ENCODE measurements at regions not wholly inside any gene's neighbourhood (a gene's known extent, or its start where the extent isn't known, plus 50 kb on each side); places are given as distances from the start of the nearest gene placed in this dataset.

- Histone ChIP-seq H3K9me2 (replicated peaks; ENCODE audit: control insufficient read depth, low read length) (no peaks in the 10 kb centered on the region), H4K20me1 (ENCODE audit: control insufficient read depth, insufficient read depth, low read depth, low read length) (no peaks in the 10 kb centered on the region), H3K27me3 (ENCODE audit: control insufficient read depth, low read length) (no peaks in the 10 kb centered on the region), H3K9me3 (ENCODE audit: control insufficient read depth, insufficient read depth, low read length) (no peaks in the 10 kb centered on the region), H3F3A (ENCODE audit: control insufficient read depth, insufficient read depth) (no peaks in the 10 kb centered on the region), H3K27ac (ENCODE audit: low read depth, low read length) (no peak overlapping the region), H3K4me1 (ENCODE audit: control insufficient read depth, low read length) (no peaks in the 10 kb centered on the region), H3K4me3 (ENCODE audit: low read length) (no peak overlapping the region), H3K79me2 (ENCODE audit: control insufficient read depth, low read length) (no peaks in the 10 kb centered on the region), H3K4me2 (ENCODE audit: low read length) (no peak overlapping the region), H3K36me3 (ENCODE audit: control insufficient read depth, low read length) (no peaks in the 10 kb centered on the region)
- TF ChIP-seq, protein P1, sequence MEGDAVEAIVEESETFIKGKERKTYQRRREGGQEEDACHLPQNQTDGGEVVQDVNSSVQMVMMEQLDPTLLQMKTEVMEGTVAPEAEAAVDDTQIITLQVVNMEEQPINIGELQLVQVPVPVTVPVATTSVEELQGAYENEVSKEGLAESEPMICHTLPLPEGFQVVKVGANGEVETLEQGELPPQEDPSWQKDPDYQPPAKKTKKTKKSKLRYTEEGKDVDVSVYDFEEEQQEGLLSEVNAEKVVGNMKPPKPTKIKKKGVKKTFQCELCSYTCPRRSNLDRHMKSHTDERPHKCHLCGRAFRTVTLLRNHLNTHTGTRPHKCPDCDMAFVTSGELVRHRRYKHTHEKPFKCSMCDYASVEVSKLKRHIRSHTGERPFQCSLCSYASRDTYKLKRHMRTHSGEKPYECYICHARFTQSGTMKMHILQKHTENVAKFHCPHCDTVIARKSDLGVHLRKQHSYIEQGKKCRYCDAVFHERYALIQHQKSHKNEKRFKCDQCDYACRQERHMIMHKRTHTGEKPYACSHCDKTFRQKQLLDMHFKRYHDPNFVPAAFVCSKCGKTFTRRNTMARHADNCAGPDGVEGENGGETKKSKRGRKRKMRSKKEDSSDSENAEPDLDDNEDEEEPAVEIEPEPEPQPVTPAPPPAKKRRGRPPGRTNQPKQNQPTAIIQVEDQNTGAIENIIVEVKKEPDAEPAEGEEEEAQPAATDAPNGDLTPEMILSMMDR (IDR thresholded peaks at IDR 0.05; ENCODE audit: low read depth, low read length, poor library complexity, severe bottlenecking) = no peak
- no peak for TF ChIP-seq EZH2phosphoT487 (IDR thresholded peaks at IDR 0.05; ENCODE audit: borderline replicate concordance, low read length)
Observed at GRCh38 chr11:79758325-79758724, 317.5 kb upstream of the TENM4 start.

DNA sequence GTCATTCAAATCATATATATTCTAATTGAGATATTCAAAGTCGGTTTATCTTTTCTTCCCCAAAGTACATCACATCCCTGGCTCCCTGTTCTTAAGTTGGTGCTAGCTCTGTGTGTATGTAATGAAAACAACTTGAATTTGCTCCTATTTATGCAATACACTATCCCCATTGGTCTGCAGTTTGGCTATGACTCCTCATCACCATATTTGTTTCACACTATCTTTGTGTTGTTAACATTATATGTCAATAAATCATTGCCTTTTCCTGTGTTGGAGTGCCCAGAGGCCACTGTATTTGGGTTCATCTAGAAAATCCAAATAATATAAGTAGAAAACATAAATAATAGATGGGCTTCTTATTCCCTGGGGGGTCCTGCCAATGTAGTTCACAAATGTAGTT, 306.6 kb upstream of the TENM4 start:
- H3K9me2 ChIP-seq (replicated peaks; ENCODE audit: control insufficient read depth, low read length) = no peaks in the 10 kb centered on the region
- no peaks in the 10 kb centered on the region for H3K4me1 ChIP-seq (ENCODE audit: control insufficient read depth, low read length)
- no peaks in the 10 kb centered on the region for H3K79me2 ChIP-seq (ENCODE audit: control insufficient read depth, low read length)
- no peak overlapping the region for H3K27ac ChIP-seq (ENCODE audit: low read depth, low read length)
- H3F3A ChIP-seq (ENCODE audit: control insufficient read depth, insufficient read depth) = no peaks in the 10 kb centered on the region
- no peak for TF ChIP-seq EZH2phosphoT487 (IDR thresholded peaks at IDR 0.05; ENCODE audit: borderline replicate concordance, low read length)
- TF ChIP-seq, protein P1 (IDR thresholded peaks at IDR 0.05; ENCODE audit: low read depth, low read length, poor library complexity, severe bottlenecking) = no peak
- no peak overlapping the region for H3K4me3 ChIP-seq (ENCODE audit: low read length)
- no peaks in the 10 kb centered on the region for H4K20me1 ChIP-seq (ENCODE audit: control insufficient read depth, insufficient read depth, low read depth, low read length)
- no peaks in the 10 kb centered on the region for H3K27me3 ChIP-seq (ENCODE audit: control insufficient read depth, low read length)
- H3K4me2 ChIP-seq (ENCODE audit: low read length) = no peak overlapping the region
- H3K9me3 ChIP-seq (ENCODE audit: control insufficient read depth, insufficient read depth, low read length) = no peaks in the 10 kb centered on the region
- H3K36me3 ChIP-seq (ENCODE audit: control insufficient read depth, low read length) = no peaks in the 10 kb centered on the region

- Histone ChIP-seq H4K20me1 (ENCODE audit: control insufficient read depth, insufficient read depth, low read depth, low read length) (no peaks in the 10 kb centered on the region), H3K27ac (ENCODE audit: low read depth, low read length) (no peak overlapping the region), H3K9me2 (replicated peaks; ENCODE audit: control insufficient read depth, low read length) (no peaks in the 10 kb centered on the region), H3F3A (ENCODE audit: control insufficient read depth, insufficient read depth) (no peaks in the 10 kb centered on the region), H3K9me3 (ENCODE audit: control insufficient read depth, insufficient read depth, low read length) (no peaks in the 10 kb centered on the region), H3K4me3 (ENCODE audit: low read length) (no peak overlapping the region), H3K4me2 (ENCODE audit: low read length) (no peak overlapping the region), H3K79me2 (ENCODE audit: control insufficient read depth, low read length) (no peaks in the 10 kb centered on the region), H3K36me3 (ENCODE audit: control insufficient read depth, low read length) (no peaks in the 10 kb centered on the region), H3K27me3 (ENCODE audit: control insufficient read depth, low read length) (no peaks in the 10 kb centered on the region), H3K4me1 (ENCODE audit: control insufficient read depth, low read length) (no peaks in the 10 kb centered on the region)
- TF ChIP-seq, protein P1 (IDR thresholded peaks at IDR 0.05; ENCODE audit: low read depth, low read length, poor library complexity, severe bottlenecking) = no peak
- no peak for TF ChIP-seq EZH2phosphoT487 (IDR thresholded peaks at IDR 0.05; ENCODE audit: borderline replicate concordance, low read length)
Observed at GRCh38 chr11:79744941-79745340, 304.1 kb upstream of the TENM4 start.

- Histone ChIP-seq H3K9me3 (ENCODE audit: control insufficient read depth, insufficient read depth, low read length) (no peaks in the 10 kb centered on the region), H3F3A (ENCODE audit: control insufficient read depth, insufficient read depth) (no peaks in the 10 kb centered on the region), H4K20me1 (ENCODE audit: control insufficient read depth, insufficient read depth, low read depth, low read length) (no peaks in the 10 kb centered on the region), H3K4me1 (ENCODE audit: control insufficient read depth, low read length) (no peaks in the 10 kb centered on the region), H3K9me2 (replicated peaks; ENCODE audit: control insufficient read depth, low read length) (no peaks in the 10 kb centered on the region), H3K4me3 (ENCODE audit: low read length) (no peak overlapping the region), H3K4me2 (ENCODE audit: low read length) (no peak overlapping the region), H3K36me3 (ENCODE audit: control insufficient read depth, low read length) (no peaks in the 10 kb centered on the region), H3K79me2 (ENCODE audit: control insufficient read depth, low read length) (no peaks in the 10 kb centered on the region), H3K27me3 (ENCODE audit: control insufficient read depth, low read length) (no peaks in the 10 kb centered on the region), H3K27ac (ENCODE audit: low read depth, low read length) (no peak overlapping the region)
- TF ChIP-seq EZH2phosphoT487 (IDR thresholded peaks at IDR 0.05; ENCODE audit: borderline replicate concordance, low read length) = no peak
- TF ChIP-seq, protein P1 (IDR thresholded peaks at IDR 0.05; ENCODE audit: low read depth, low read length, poor library complexity, severe bottlenecking) = no peak
Observed at GRCh38 chr11:79742176-79742575, 301.3 kb upstream of the TENM4 start.
